GM18505 (cell line): ENCODE measurements at regions not wholly inside any gene's neighbourhood (a gene's known extent, or its start where the extent isn't known, plus 50 kb on each side); places are given as distances from the start of the nearest gene placed in this dataset.

Experiments used
- ATAC-seq: cut with Tn5 transposase; IDR thresholded peaks from one replicate; pipeline ENCODE4 v1.9.1; 2021; ENCODE audit not compliant: unreplicated experiment
- POLR2A ChIP-seq: IDR thresholded peaks from 4 replicates; pipeline ENCODE4 v1.6.1; 2011; ENCODE audit warnings: borderline replicate concordance; ENCODE audit not compliant: insufficient read depth, insufficient read length; ENCODE audit errors: extremely low read depth

DNA sequence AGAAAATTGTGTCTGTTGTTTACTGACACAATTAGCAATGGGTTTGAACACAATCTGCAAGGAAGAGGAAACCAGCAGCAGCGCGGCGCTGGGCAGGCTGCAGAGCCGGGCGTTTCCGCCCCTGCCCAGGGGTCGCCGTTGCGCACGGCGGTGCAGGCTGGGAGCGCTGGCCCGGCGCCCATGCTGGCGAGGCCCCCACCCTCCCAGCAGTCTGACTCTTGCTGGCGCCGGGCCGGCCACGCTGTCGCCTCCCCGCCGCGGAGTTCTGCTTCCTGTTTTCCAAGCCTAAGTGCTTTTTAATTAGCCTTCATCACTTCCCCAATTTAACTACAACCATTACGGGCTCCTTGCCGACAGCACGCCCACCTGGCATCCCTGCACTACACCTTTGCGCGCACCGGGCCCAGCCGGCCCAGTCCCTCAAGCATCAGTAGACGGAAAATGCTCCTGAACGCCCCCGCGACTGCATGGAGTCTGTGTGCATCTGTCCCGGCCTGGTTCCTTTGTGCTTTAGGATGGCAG lies 212.1 kb downstream of the GXYLT1 start:
- no peak for ATAC-seq
- TF ChIP-seq POLR2A: no peak

DNA sequence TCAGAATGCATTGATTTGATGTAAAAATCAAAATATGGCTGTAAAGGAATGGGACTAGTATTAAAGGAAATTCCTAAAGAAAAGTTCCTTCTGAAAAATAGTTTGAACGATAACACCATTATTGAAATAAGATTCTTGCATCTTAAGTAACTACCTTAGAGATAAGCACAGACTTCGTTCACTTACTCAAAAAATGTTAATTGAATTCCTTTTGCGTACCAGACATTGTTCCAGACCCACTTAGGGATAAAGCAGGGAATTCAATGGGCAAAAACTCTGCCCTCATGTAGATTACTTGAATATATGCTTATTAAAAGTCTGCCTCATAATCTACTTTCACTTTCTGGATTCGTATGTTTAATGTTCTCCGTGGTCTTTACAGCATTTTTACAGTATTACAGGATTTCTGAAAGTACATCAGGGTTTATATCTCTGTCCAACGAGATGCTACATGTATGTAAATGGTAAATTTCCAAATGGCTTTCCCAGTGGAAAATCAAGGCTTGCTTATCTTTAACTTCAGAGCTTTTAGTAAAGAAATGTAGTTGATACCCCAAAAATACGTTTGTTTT lies 213.7 kb downstream of the GXYLT1 start:
- no peak for TF ChIP-seq POLR2A
- no peak for ATAC-seq

DNA sequence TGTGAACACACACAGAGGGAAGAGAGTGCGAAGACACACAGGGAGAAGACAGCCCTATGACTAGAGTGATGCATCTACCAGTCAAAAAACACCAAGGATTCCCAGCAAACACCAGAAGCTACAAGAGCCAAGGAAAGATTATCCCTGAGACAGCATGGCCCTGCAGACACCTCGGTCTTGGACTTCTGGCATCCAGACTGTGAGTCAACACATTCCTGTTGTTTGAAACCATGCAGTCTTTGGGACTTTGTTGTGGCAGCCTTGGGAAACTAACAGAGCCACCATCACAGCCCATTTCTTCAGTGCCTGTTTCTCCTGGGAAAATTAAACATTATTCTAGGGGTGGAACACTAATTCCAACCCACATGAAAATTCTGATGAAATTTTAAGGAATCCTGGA lies 220.6 kb downstream of the GXYLT1 start:
- no peak for ATAC-seq
- TF ChIP-seq POLR2A: no peak

DNA sequence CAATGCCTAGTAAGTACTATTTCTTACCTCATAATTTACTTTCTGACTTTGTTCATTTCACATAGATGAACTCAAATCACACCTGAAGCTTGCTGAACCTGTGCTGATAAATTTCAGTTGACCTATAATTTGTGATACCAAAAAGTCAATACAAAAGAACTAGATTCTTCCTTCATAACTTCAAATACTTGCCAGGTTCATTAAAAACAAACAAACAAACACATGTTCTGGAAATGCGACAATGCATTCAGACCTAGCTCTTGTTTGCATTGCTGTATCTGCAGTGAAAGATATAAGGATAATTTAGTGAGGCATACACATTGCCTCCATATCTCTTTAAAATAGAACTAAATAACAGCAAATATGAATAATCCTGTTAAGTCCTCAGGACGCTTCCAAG lies 221.3 kb downstream of the GXYLT1 start:
- ATAC-seq: no peak
- TF ChIP-seq POLR2A: no peak

DNA sequence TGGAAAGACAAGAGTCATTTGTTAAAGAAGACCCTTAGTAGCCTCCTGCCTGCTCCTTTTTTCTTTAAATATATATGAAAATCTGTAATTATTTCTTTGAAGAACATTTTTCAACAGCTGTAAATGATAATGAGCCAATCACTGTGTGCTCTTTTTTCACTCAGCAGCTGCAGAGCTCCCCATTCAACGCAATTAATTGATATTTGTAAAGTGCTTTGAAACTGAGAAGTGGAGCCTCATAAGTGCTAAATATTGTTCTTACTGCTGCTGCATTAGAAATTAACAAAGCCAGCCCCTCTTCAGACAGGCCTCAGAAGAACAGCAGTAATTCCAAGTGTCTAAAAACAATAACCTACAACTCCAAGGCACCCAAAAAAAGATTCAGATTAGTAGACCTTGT lies 224.3 kb downstream of the GXYLT1 start:
- no peak for ATAC-seq
- TF ChIP-seq POLR2A: no peak

DNA sequence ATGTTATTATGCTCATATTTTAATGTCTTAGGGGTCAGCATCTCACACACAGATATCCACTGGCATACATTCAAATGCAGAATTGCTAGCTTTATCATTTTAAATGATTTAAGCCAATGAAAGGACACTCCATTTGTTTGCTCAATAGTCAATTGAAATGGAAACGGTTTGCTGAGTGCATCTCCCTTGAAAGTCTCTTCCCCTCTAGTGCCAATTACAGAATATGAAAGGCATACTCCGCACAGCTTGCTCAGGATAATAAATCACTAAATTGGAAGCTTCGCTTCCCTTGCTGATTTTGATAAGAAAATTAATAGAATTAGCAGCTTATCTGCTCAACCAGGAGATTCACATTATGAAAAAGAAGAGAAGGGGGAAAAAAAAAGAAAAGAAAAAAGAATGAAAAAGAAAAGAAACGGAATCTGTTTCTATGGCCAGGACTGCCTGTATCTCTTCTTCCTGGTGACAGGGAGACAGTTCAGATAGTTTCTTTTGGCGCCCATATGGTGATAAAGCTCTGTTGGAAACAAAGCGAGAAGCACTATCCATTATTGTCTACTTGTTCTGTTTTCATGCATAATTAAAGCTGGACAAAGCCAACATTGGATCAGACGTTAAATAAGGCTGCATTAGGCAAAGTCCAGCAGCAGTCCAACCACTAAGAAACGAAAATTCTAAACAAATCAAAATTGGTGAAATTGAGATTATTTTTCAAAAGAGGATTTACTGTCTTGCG lies 225.0 kb downstream of the GXYLT1 start:
- TF ChIP-seq POLR2A: no peak
- no peak for ATAC-seq

DNA sequence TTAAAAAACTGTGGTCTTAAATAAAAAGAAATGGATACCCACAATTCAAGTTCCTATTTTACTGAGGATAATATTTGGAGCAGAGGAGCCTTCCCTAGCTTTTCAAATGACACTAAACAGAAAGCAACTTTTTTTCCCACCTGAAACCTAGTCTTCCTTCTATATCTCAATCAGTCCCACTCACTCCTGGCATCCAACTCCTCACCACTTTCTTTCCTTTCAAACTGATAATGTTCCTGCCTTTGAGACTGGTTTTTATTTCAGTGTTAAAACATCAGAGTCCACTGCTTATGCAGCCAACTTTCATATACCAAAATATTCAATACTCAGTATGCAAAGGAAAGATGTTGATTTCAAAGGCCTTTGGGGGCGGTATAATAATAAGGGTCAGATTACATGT lies 225.6 kb downstream of the GXYLT1 start:
- ATAC-seq: no peak

DNA sequence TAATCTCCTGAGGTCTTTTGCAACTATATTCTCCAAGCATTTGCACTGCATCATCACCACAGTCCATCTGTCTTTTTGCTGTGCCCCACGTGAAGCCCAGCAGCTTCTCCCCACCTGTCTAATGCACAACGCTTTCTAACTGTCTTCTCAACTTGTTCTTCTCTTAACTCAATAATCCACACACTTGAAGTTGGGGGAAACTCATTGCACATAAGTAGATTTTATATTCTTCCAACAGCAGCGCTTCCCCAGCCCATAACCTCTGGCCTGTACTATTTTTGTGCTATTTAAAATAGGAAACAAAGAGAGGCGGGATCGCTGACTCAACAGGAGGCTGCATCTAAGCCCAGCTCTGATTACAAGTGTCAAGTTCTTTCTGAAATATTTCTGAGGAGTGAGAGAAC lies 226.7 kb downstream of the GXYLT1 start:
- no peak for ATAC-seq
- TF ChIP-seq POLR2A: no peak

More for the DNA sequence above, 225.6 kb downstream of the GXYLT1 start:
- no peak for TF ChIP-seq POLR2A

DNA sequence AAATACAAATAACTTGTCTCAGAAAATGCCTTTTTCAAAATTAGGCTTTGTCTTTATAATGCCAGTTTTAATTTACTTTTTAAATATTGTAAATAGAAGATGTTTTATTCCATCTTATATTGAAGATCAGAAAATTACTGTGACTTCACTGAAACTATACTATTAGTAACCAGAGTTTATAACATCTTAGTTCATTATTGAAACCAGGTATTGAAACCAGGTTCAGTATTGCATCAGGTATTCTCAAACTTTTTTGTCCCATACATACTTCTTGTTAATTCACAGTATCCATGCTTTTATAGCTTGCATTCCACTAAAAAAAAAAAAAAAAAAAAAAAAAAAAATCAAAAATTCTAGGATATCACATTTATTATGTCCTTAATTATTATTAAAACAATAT lies 227.5 kb downstream of the GXYLT1 start:
- no peak for TF ChIP-seq POLR2A
- no peak for ATAC-seq

DNA sequence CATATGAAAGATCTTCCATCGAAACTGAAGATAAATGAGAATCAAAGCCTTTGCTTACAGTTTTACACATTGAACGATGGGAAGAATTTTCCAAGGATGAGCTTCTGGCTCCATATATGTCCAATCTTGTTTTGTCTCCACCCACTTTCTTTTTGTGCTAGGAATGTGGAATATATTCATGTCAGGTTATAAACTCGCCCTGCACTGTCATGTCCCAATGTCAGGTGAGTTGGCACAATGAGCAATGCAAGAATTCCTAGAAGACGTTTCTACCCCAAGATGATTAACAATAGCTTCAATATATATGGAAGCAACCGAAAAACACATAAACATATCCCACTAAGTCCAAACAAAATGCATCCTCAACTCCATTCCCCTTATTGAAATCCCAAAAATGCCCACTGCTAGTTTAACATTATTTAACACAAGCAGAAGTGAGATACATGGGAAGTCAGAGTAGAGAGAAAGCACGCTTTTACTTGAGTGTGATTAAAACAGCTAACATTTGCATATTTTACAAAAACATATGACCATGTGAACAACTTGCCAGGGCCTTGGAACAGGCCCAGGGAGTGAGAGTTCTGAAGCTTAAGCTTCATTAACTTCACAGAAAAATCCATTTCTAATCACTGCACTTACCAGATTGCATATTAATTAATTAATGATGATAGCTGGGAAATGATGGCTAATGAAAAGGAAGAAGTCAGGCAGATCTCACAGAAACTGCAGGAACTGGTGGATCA lies 233.9 kb downstream of the GXYLT1 start:
- ATAC-seq: no peak
- TF ChIP-seq POLR2A: no peak

DNA sequence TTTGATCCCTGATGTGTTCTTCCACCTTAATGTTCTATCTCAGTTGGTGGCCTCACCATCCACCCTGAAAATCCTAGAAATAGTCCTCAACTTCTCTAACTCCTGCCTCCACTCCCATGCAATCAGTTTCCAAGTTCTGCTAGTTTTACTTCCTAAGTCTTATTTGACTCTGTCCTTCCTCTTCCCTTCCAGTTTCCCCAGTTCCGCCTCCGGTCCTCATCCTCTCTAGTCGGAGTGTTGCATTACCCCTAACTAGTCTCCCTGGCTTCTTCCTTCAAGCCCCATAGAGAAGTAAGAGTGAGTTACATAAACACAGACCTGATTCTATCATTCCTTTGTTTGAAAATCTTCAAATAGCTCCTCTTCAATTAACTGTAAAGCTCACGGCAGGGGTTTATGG lies 236.5 kb downstream of the GXYLT1 start:
- no peak for ATAC-seq
- TF ChIP-seq POLR2A: no peak

DNA sequence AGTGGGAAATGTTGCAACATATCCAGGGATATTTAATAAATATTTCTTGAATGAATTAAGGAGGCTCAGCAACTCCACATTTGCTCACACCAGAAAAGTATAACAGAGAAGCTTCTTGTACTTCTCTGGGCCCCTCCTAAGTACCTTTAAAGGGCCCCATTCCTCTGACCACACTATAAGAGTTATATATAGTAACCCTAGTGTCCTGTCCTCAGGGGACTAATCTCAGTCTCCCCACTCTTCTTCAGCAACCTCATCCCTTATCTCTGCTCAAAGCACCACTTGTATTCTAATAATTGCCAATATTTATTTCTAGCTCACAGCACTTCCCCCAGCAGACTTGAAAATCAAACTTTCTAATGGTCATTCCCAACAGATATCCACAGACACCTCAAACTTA lies 237.1 kb downstream of the GXYLT1 start:
- TF ChIP-seq POLR2A: no peak
- no peak for ATAC-seq

DNA sequence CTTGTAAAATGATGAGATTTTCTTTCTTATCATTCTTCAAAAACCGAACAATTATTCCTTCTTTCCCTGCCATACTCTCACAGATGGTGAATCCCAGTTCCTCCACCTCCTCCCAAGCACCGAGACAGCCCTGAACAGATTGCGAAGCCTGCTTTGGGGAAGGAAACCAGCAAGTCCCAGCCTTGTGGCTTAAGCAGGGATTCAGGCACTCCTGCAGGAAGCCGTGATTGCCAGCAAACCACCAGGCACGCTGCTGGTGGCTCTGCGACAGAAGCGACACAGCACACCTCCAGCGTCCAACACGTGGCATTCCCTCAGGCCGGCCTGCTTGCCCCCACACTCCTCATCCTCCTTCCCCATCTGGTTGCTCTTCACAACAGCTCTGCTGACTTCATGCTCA lies 237.7 kb downstream of the GXYLT1 start:
- no peak for ATAC-seq
- no peak for TF ChIP-seq POLR2A
